Inferior parietal cortex (tissue), 1 donor: ENCODE measurements at regions not wholly inside any gene's neighbourhood (a gene's known extent, or its start where the extent isn't known, plus 50 kb on each side); places are given as distances from the start of the nearest gene placed in this dataset.
"Not testable (repeated sequence)": the region's sequence is repeated elsewhere in the genome, so short reads cannot be mapped to it uniquely, and the experiment has no call there.

Source experiments
- DNase-seq: peaks from one replicate; pipeline ENCODE4 v3.0.0-alpha.2; 2016; ENCODE audit errors: extremely low spot score

DNA sequence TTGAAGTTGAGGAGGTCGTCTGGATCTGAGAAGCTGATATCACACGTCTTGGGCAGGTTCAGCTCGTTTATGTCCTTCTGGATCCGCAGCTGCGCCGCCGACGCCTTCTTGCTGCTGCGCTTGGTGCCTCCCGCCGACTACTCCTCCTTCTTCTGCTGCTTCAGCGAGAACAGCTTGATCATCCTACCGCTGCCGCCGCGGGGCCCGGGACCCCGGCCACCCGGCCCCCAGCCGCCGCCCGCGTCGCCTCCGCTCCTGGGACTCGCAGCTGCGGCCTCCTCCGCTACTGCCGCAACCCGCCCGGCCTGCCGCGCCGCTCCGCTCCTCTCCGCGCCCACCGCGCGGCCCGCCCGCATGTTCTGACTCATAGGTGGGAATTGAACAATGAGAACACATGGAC, 1710.6 kb downstream of the TP53TG3F start:
- not testable (repeated sequence) for DNase-seq

DNA sequence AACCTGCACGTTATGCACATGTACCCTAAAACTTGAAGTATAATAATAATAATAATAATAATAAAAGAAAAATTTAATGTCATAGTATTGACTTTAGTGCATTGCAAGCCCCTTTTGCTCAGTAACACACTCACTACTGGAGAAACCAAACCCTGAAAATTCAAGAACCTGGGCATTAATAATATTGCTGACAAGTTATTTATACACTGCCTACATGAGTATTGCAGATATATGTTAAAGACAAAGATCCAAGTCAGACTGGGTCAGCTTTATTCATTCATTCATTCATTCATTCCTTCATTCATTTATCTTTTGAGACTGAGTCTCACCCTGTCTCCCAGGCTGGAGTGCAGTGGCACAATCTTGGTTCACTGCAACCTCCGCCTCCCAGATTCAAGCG, 1711.2 kb downstream of the TP53TG3F start:
- DNase-seq: no peak

GRCh38 chr16:35171106-35171505, 1711.7 kb downstream of the TP53TG3F start:
- no peak for DNase-seq

DNA sequence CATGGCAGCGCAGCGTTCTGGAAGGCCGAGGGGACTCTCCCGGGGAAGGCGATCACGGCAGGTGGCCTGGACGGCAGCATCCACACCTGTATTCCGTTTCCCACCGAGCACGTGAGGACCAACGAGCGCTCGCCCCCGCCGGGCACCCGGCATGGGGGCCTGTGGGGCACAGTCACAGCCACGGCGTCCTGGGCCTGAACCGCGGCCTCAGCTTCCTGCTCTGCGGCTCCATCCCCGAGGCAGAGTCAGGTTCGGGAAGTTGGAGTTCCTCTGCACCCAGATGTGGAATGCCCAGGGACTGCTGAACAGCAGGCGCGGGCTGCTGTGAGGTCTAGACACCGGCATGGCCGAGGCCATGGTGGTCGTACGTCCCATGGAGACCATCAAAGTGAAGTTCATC, 1713.9 kb downstream of the TP53TG3F start:
- no peak for DNase-seq

DNA sequence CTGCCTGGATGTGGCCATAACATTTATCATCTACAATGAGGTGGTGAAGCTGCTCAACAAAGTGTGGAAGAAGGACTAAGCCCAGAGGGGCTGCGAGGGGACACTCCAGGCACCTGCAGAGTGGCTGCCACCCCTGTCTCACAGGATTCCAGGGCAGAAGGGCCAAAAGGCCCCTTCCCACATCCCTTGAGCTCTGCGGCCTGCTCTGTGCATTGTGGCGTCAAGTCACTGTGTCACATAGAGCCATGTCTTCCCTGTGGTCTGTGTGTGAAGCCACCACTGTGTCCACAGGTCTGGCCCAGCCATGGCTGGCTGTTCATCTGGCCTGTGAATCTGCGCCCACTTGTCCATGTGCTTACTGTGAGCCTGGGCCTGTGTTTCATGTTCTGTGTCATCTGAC, 1714.6 kb downstream of the TP53TG3F start:
- no peak for DNase-seq

DNA sequence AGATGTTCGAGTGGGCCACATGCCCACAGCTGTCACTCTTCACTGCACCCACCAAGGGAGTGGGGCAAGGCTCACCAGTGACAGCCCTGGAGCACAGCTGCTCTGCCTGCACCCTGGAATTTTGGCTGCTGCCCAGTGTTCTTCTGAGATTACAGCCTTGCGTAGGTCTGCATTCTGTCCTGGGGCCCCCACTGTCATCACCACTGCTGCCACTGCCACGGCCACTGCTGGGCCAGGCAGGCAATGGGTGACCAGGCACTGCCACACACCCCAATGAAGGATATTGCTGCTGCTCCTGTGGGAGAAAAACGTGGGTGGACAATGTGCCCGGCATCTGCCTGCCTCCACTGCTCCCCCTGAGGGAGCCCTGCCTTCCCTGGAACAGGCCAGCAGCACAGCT, 1717.0 kb downstream of the TP53TG3F start:
- DNase-seq: no peak

DNA sequence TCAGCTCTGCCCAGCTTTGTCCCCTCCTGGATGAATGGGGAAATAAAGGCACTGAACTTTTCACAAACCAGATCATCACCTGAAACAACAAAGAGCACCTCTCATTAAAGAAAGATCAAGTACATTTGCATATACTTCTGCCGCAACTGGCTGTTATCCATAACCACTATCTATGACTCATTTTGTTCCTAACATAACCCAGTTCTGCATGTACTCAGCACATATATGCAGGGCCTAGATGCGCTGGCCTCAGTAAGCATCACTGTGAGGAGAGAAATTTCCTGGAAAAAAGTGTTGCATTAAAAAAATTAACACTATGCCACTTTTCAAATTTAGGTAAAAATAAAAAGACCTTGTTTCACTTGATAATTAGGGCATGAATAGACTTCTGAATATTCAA, 1718.4 kb downstream of the TP53TG3F start:
- no peak for DNase-seq

GRCh38 chr16:35180970-35181369, 1721.6 kb downstream of the TP53TG3F start:
- no peak for DNase-seq

- DNase-seq: no peak
Observed at GRCh38 chr16:35181422-35182030, 1722.1 kb downstream of the TP53TG3F start.

- DNase-seq: no peak
Observed at GRCh38 chr16:35182043-35182677, 1722.7 kb downstream of the TP53TG3F start.

DNA sequence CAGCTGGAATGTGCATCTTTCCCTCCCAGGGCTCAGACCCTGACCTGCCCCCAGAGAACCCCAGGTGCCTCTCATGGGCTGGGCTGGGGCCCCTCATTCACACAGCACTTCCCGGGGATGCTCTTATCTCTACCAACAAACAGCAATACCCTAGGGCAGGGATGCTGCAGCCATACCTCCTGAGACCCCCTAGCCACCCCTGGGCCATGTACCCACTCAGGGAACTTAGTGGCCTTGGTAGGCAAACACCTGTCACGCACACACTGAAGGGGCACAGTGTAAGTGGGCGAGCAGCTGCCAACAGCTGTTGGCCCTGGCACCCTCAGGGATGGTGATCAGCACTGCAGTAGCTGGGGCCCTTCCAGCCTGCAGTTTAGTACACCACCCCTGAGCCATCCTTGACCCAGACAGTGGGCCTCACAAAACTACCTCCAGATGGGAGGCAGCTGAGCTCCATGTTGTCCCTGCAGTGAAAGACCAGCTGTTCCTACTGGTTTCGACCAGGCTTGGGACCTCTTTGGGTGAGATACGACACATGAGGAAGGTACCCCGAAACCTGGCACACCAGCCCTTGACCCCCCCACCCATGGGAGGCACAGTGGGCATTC, 1723.6 kb downstream of the TP53TG3F start:
- DNase-seq: no peak

DNA sequence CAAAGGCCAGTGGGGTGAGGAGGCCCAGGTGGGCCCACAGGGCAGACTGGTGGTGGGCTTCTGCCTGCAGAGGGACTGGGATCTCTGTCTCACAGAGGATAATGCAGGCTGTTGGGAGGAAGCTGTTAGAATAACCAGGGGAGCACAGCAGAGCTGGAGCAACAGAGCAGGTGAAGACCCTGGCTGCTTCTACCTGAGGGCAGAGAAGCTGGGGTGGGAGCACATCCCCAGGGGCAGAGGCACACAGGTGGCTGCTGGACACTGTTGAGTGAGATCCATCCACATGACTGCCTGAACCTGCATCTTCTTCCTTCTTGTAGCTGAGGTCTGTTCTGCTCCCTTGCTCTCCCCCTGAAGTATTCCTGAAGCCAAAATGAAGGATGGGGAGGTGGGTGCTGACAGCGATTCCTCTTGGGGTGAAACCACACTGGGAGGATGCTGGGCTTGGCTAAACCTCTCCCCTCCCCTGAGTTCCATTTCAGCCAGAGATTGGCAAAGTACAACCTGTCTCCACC, 1725.0 kb downstream of the TP53TG3F start:
- DNase-seq: no peak

DNA sequence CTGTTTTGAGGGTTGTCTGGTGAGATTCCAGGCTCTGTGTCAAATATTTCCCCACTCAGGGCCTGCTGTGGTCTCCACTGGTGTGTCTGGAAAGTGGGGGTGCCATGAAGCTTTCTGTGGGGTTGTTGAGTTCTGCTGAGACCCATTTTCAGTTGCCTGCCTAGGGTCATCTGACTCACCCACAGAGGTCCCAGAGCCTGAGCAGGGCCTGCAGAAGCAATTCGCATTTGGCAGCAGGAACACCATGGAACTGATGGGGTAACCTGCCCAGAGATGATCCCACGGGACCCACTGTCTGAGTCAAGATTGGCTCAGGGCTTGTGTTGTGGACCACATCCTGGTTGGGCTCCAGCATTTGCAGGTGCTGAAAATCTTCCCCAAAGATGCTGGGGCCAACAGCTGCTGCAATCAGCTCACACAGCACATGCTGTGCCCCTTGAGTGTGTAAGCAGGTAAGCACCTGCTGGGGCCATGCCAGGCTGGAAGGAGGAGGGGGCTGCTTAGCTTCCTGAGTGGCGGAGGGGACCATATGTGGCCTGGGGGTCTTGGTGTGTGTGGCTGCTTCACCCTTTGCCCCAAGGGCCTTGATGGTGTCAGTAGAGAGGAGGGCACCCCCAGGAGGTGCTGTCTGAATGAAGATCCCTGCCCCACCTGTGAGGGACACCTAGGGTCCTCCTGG, 1726.1 kb downstream of the TP53TG3F start:
- no peak for DNase-seq

GRCh38 chr16:35186045-35186759, 1726.8 kb downstream of the TP53TG3F start:
- no peak for DNase-seq

DNA sequence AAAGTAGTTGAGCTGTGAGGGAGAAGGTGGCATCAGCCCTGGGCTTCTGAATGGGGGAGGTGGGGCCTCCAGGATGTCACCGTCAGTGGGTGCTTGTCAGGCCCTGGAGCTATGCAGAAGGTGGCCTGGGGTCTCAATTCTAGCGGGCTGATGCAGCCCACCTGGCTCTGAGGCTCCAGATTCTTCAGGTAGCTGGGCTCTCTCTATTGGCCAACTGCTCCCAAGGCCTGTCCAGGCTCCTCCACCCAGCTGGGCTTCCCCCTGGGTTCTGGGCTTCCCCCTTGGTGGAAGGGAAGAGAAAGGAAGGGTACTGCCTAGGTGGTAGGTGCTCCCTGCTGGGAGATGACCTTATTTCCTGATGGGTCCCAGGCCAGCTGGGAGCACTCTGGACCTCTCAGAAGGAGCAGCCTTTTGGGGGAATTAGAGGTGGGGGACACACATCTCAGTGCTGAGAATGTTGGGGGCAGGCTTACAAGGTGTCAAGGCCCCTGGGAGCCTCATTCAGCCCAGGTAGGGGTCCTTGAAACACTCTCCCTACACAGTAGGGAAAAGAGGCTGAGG, 1728.3 kb downstream of the TP53TG3F start:
- no peak for DNase-seq

GRCh38 chr16:35188288-35189155, 1729.1 kb downstream of the TP53TG3F start:
- no peak for DNase-seq

DNA sequence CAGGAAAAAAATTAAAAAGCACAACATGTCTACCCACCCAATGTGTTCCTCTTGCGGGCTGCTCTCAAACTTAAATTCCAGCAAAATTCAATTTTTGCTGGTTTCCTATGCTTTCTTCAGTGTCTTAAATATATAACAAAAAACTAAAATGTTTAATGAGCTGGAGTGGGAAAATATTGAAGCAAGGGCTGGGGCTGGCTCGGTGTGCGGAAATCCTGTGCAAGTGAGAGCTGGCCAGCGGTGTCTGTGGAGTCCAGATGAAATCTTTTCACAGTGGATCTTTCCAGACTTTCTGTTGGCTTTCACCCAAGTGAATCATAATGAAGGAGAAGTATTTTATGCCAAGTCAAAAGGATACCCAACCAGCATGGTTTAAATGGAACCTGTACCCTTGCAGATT, 1733.6 kb downstream of the TP53TG3F start:
- no peak for DNase-seq

GRCh38 chr16:35193956-35194355, 1734.5 kb downstream of the TP53TG3F start:
- no peak for DNase-seq

DNA sequence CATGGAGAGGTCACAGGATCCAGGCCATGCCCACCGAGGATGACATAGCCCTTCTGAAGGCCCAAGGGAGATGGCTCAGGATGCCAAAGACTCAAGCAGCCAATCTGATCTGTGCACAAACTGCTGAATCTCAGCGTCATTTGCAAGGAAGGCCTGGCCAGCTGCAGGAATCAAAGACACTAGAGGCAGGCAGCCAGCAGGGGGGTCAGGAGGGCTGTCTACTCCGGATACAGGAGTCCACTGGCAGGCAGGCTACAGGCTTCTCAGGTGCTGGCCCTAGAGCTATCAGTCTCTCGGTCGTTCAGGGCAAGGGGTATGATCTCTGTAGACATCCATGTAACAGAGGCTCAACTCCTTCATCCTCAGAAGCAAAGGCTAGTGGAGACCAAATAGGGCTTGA, 1735.3 kb downstream of the TP53TG3F start:
- no peak for DNase-seq

- no peak for DNase-seq
Observed at GRCh38 chr16:35195173-35195863, 1735.9 kb downstream of the TP53TG3F start.
